ENCODE measurements at regions not wholly inside any gene's neighbourhood (a gene's known extent, or its start where the extent isn't known, plus 50 kb on each side); places are given as distances from the start of the nearest gene placed in this dataset.

- H3K27me3 ChIP-seq: no peaks in the 10 kb centered on the region
- no peaks in the 10 kb centered on the region for H3K36me3 ChIP-seq
- DNase-seq: no peak
- H3K4me3 ChIP-seq: no peak overlapping the region
- H3K27ac ChIP-seq: no peak overlapping the region
- H3K4me1 ChIP-seq (ENCODE audit: insufficient read depth): no peaks in the 10 kb centered on the region
- intact Hi-C loops (cut with DNase I): no loop called here
- no peaks in the 10 kb centered on the region for H3K9me3 ChIP-seq
- TF ChIP-seq EP300 (IDR thresholded peaks at IDR 0.05): no peak
- no peak for TF ChIP-seq CTCF (IDR thresholded peaks at IDR 0.05)
- TF ChIP-seq POLR2A (IDR thresholded peaks at IDR 0.05): no peak
Observed at GRCh38 chr4:30614771-30615170, 105.4 kb upstream of the PCDH7 start.

- intact Hi-C loops (cut with DNase I): no loop called here
Observed at GRCh38 chr4:30616942-30617646, 103.1 kb upstream of the PCDH7 start.

GRCh38 chr4:30617836-30618235, 102.3 kb upstream of the PCDH7 start:
- H3K9me3 ChIP-seq: no peaks in the 10 kb centered on the region
- intact Hi-C loops (cut with DNase I): no loop called here
- no peaks in the 10 kb centered on the region for H3K27me3 ChIP-seq
- H3K36me3 ChIP-seq: no peaks in the 10 kb centered on the region
- no peak overlapping the region for H3K27ac ChIP-seq
- 89 to 92% (median 92%) methylated on average over 2 of the region's 2 CpGs for WGBS, 3 donors
- DNase-seq: no peak
- TF ChIP-seq CTCF (IDR thresholded peaks at IDR 0.05): no peak
- TF ChIP-seq EP300 (IDR thresholded peaks at IDR 0.05): no peak
- TF ChIP-seq POLR2A (IDR thresholded peaks at IDR 0.05): no peak
- no peak overlapping the region for H3K4me3 ChIP-seq
- H3K4me1 ChIP-seq (ENCODE audit: insufficient read depth): no peaks in the 10 kb centered on the region

More at GRCh38 chr4:30616942-30617646, 103.1 kb upstream of the PCDH7 start:
- no peak for TF ChIP-seq CTCF (IDR thresholded peaks at IDR 0.05)
- TF ChIP-seq EP300 (IDR thresholded peaks at IDR 0.05): no peak
- no peak for TF ChIP-seq POLR2A (IDR thresholded peaks at IDR 0.05)
- H3K27ac ChIP-seq: no peak overlapping the region
- H3K4me3 ChIP-seq: no peak overlapping the region
- WGBS, 3 donors: 67 to 78% (median 68%) methylated on average over 2 of the region's 2 CpGs
- no peaks in the 10 kb centered on the region for H3K27me3 ChIP-seq
- H3K36me3 ChIP-seq: no peaks in the 10 kb centered on the region
- no peaks in the 10 kb centered on the region for H3K4me1 ChIP-seq (ENCODE audit: insufficient read depth)
- DNase-seq: no peak
- H3K9me3 ChIP-seq: no peaks in the 10 kb centered on the region

GRCh38 chr4:30619679-30620078, 100.5 kb upstream of the PCDH7 start:
- TF ChIP-seq POLR2A (IDR thresholded peaks at IDR 0.05) (no peak), EP300 (IDR thresholded peaks at IDR 0.05) (no peak), CTCF (IDR thresholded peaks at IDR 0.05) (no peak)
- no peak overlapping the region for H3K4me3 ChIP-seq
- H3K27me3 ChIP-seq: no peaks in the 10 kb centered on the region
- intact Hi-C loops (cut with DNase I): no loop called here
- no peaks in the 10 kb centered on the region for H3K9me3 ChIP-seq
- no peak overlapping the region for H3K27ac ChIP-seq
- WGBS, 3 donors: 2 to 33% (median 3%) methylated on average over 1 of the region's 1 CpG
- DNase-seq: no peak
- H3K4me1 ChIP-seq (ENCODE audit: insufficient read depth): no peaks in the 10 kb centered on the region
- H3K36me3 ChIP-seq: no peaks in the 10 kb centered on the region
